ENCODE measurements at regions not wholly inside any gene's neighbourhood (a gene's known extent, or its start where the extent isn't known, plus 50 kb on each side); places are given as distances from the start of the nearest gene placed in this dataset.

GRCh38 chr14:87283547-87283946 is 709.4 kb downstream of the GALC start:
- H3K27me3 ChIP-seq (ENCODE audit: control insufficient read depth in 2 of 2, insufficient read depth in 2 of 2, low read length in 2 of 2): no peaks in the 10 kb centered on the region
- H3K4me2 ChIP-seq (ENCODE audit: insufficient read depth, low read length): no peak overlapping the region
- no peaks in the 10 kb centered on the region for H3K9me1 ChIP-seq (replicated peaks; ENCODE audit: control insufficient read depth, extremely low read depth, insufficient read depth, low read length)
- no peak overlapping the region for H3K27ac ChIP-seq (ENCODE audit: insufficient read depth, low read depth, low read length)
- DNase-seq (ENCODE audit: low read depth, low spot score) (no peak), FAIRE-seq (no peak)
- no peak overlapping the region for H3K9ac ChIP-seq (replicated peaks; ENCODE audit: extremely low read depth, insufficient read depth, low read length)
- H2AFZ ChIP-seq (ENCODE audit: low read depth, low read length): no peak overlapping the region
- TF ChIP-seq MYC (IDR thresholded peaks at IDR 0.05; ENCODE audit: low read depth, low read length) (no peak), EZH2 (IDR thresholded peaks at IDR 0.05; ENCODE audit: borderline replicate concordance, low read depth, low read length, severe bottlenecking) (no peak), POLR2AphosphoS5 (IDR thresholded peaks at IDR 0.05; ENCODE audit: insufficient read depth, low read depth, low read length) (no peak), GATA2 (IDR thresholded peaks at IDR 0.05; ENCODE audit: insufficient read depth, insufficient read length, low read depth, low read length) (no peak), POLR2A (IDR thresholded peaks at IDR 0.05; ENCODE audit: low read depth, low read length) (no peak), JUN (IDR thresholded peaks at IDR 0.05; ENCODE audit: borderline replicate concordance, insufficient read depth, insufficient read length, low read depth) (no peak), FOS (IDR thresholded peaks at IDR 0.05; ENCODE audit: borderline replicate concordance, insufficient read depth, low read length) (no peak), MAX (IDR thresholded peaks at IDR 0.05; ENCODE audit: insufficient read depth, insufficient read length) (no peak), CTCF (IDR thresholded peaks at IDR 0.05; ENCODE audit: extremely low read depth in 1 of 2, insufficient read depth in 1 of 2, low read depth in 1 of 2, low read length in 2 of 2) (no peak)
- no peaks in the 10 kb centered on the region for H3K9me3 ChIP-seq (replicated peaks; ENCODE audit: control insufficient read depth, insufficient read depth, low read length)
- dilution Hi-C loops (cut with MboI; ENCODE audit: extremely low pct_ligation_motif_present, low sequenced_read_pairs): no loop called here
- H3K79me2 ChIP-seq (ENCODE audit: control insufficient read depth, insufficient read depth, low read length): no peaks in the 10 kb centered on the region
- no peak overlapping the region for H3K4me3 ChIP-seq (replicated peaks in 1 of 3; ENCODE audit: insufficient read depth in 1 of 3, low read depth in 1 of 3, low read length in 3 of 3)
- ChIA-PET POLR2A (no interaction called here), CTCF (no interaction called here)
- no peaks in the 10 kb centered on the region for H4K20me1 ChIP-seq (replicated peaks; ENCODE audit: control insufficient read depth, extremely low read depth, insufficient read depth, low read length)
- no peaks in the 10 kb centered on the region for H3K36me3 ChIP-seq (ENCODE audit: control insufficient read depth in 2 of 2, extremely low read depth in 1 of 2, insufficient read depth in 2 of 2, low read length in 2 of 2)
- H3K4me1 ChIP-seq (ENCODE audit: control insufficient read depth, extremely low read depth, insufficient read depth, low read length): no peaks in the 10 kb centered on the region
- intact Hi-C loops (cut with micrococcal nuclease): no loop called here
- BruUV-seq (replicated peaks): no TSS peak
